Stimulated activated CD8-positive, alpha-beta memory T cell treated with anti-CD3 and anti-CD28 coated beads, Interleukin-2, amount 100 ng/mL, for 1 hour (primary cell): ENCODE measurements at regions not wholly inside any gene's neighbourhood (a gene's known extent, or its start where the extent isn't known, plus 50 kb on each side); places are given as distances from the start of the nearest gene placed in this dataset.
"Not testable (repeated sequence)": the region's sequence is repeated elsewhere in the genome, so short reads cannot be mapped to it uniquely, and the experiment has no call there.

Experiments used
- DNase-seq, 2 donors: peaks; one replicate each; pipeline ENCODE4 v3.0.0-alpha.2; 2020; ENCODE audit warnings: low read depth in 2 of 2

DNA sequence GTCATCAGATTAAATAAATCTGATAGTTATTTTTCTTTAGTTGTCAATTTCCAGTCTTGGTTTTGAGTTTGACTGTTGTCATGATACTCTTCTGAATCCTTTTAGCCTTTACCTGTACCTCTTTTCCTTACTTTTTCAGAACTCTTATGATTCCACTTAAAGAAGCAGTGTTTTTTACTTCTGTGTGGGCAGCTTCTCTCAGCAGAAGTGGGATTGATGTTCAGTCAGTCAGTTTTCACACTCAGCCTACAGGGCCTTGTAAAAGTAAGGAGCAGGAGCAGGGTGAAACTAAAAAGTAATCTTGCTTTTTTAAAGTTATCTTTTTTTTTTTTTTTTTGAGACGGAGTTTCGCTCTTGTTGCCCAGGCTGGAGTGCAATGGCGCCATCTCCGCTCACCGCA is 75.1 kb downstream of the HAUS1 start:
- no peak for DNase-seq

DNA sequence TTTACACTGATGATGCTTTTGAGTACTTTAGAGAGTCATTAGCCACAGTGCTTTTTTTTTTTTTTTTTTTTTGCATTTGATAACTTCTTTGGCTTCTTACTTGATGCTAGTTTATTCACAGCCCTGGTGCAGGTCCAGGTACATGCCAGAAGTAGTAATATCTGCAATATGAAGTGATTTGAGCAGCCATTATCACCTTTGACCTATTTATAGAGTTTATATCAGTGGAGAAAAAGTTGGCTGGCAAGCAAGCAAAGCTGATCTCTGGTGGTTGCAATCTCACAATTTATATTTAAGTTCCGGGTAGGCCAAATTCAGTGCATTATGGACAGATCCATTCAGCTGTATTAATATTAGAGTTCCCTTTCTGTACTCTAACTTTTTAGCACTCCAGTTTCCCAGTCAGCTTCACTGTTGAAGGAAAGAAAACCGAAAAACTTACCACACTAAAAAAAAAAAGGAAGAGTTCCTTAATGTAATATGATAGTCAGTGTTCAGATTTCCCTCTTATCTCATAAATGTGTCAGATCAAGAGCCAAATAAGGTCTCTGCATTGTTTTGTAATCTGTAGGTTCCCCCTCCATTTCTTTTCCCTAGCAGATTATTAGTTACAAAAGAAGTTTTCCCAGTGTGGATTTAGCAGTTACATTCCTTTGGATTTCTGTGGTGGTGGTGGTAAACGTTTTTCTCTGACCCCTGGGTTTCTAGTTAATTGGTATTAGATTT is 78.6 kb downstream of the HAUS1 start:
- no peak for DNase-seq

DNA sequence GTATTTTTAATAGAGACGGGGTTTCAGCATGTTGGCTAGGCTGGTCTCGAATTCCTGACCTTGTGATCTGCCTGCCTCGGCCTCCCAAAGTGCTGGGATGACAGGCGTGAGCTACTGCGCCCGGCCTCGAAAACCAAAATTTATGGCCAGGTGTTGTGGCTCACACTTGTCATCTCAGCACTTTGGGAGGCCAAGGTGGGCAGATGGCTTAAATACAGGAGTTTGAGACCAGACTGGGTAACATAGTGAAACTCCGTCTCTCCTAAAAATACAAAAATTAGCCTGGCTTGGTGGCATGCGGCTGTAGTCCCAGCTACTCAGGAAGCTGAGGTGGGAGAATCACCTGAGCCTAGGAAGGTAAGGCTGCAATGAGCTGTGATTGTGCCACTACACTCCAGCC is 80.1 kb downstream of the HAUS1 start:
- not testable (repeated sequence) for DNase-seq

DNA sequence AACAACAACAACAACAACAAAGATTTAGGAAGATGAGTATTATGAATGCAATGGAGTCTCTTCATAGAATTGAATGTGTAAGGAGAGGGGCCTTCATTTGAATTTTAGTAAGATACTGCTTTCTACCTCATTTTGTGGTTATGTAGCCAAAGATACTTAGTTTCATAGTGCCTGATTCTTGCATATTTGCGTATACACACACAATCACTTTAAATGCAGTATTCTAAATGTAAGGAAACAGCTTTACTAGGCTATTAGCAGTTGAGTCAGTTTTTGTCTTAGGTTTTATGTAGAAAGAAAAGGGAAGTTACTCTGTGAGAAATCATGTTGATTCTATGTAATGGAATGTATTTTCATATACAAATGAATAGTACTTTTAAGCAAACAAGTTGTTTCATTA is 80.5 kb downstream of the HAUS1 start:
- DNase-seq, result no peak

DNA sequence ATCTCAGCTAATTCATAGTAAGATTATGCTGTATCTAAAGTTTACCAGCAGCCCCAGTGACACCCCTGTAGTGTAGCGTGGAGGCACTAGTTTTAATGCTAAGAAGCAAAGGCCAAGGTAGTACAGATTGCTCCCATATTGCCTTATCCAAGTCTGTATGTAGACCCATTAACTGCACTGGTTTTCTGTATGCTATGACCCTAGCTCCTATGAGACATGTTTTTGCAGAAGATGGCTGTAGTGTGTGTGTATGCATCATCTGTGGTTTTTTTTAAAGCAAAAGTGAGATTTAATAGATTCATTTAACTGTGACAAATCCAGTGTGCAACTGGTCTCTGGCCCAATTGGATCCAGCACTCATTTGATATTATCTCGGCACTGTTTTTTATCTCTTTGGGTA is 86.5 kb downstream of the HAUS1 start:
- no peak for DNase-seq

DNA sequence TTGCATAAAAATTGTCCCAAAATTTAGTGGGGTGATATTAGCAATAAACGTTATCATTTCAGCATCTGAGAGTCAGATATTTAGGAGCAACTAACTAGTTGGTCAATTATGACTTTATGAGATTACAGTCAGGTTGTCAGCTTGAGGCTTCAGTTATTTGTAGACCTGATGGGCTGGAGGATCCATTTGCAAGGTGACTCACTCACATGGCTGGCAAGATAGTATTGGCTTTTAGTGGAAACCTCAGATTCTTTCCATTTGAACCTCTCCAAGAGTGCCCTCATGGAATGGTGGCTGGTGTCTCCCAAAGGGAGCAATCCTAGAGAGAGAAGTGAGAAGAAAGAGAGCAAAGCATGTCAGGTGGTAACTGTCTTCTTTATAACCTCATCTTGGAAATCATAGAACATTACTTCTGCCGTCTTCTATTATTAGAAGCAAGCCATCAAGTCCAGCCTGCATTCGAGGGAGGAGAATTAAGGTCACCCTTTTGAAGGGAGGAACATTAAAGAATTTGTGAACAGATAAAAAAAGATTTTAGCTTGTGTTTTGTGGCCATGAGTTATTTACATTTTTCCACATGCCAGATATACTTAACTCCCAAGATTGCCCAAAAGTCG is 92.5 kb downstream of the HAUS1 start:
- DNase-seq, result no peak

DNA sequence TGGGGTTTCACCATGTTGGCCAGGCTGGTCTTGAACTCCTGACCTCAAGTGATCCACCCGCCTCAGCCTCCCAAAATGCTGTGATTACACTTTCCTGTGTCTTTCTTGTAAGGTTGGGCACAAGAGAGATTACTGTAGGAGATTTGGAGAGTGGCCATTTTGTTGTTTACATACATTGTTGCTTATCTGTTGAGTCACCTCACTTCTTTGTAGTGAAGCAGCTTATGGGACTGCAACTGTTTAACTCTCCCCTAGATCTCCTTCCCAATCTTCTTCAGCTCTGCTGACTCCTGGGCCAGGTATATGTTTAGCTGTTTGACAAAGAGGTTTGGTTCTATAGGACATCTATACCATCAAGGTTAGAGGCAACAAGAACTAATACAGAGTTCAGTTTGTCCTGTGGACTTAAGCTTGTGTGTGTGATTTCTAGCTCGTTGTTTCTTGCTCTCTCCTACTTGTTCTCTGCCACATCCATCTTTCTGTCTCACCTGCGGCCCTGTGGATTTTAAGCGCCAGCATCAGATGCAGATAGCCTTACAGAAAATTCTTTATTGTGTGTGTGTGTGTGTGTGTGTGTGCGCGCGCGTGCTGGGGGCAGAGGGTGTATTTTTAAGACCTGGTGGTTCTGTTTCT is 95.4 kb downstream of the HAUS1 start:
- no peak for DNase-seq

DNA sequence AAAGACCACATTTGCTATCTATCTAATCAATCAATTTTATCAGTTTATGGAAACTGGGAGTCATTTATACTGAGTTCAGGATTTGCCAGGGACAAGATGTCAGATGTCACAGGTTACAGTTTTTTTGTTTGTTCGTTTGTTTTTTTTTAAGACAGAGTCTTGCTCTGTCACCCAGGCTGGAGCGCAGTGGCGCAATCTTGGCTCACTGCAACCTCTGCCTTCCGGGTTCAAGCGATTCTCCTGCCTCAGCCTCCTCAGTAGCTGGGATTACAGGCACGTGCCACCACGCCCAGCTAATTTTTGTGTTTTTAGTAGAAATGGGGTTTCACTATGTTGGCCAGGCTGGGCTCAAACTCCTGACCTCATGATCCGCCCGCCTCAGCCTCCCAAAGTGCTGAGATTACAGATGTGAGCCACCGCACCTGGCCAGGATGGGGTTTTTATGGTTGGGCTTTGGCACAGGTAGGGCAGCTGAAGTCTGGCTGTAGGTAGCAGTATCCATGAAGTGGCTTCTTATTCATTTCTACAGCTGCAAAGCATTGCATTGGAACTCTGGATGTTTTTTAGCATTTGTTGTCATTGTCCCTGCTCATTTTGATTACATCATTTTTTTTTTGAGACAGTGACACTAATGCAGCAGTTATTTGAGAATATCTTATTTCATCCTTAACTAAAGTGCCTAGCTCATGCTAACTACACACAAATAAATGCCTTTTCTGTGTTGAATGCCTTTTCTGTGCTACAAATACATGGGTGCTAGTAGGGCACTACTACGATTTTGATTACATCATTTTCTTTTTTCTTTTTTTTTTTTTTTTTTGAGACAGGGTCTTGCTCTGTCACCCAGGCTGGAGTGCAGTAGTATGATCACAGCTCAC is 96.2 kb downstream of the HAUS1 start:
- not testable (repeated sequence) for DNase-seq

DNA sequence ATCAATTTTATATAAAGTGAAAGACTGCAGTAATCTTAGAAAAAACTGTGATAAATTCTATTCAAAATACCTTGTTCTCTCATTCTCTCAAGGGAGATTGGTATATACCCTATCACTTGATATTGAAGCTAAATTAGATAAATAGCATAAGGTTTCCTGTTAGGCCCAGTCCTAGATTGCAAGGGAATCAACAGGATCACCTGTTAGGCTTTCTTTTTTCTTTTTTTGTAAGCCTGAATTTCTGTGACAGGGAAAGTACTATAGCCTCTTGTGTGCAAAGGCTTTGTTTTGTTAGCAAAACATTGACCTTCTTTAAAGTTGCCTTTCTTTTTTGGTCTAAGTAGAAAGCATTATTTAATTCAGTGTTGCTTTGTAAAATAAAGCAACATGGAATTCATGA is 100.0 kb downstream of the HAUS1 start:
- DNase-seq, result no peak

DNA sequence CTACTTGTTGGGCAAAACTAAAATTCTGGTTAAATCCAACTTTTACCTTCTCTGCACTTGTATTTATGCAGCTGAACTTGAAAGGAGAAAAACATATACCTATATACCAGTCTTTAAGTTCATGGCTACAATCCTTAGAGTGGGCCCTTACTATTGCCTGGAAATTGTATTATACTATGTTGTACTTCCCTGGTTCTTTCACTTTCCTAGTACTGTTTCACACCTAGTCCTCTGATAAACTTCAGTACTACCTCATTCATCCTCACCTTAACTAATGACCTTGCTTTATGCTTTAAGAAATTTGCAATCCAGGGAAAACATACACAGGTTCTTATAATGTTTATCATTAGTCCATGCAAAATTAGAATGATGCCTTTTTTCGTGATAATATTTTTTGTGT is 103.8 kb downstream of the HAUS1 start:
- no peak for DNase-seq

DNA sequence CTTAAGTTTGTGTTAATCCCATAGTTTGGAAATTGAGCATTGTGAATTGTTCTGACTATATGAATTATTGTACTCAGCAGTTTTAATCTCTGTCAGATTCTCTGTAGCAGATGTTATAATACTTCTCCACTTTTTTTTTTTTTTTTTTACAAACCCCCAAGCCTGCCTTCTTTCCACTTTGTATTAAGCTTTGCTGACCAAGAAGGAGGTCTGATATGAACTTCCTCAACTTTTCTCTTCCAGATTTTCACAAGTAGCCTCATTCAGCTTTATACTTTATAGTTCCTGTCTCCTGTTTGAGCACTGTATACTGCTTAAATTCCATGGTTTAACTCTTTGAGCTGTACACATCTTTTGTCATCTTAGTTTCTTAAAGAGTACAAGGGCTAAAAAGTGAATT is 105.0 kb downstream of the HAUS1 start:
- DNase-seq, result no peak

DNA sequence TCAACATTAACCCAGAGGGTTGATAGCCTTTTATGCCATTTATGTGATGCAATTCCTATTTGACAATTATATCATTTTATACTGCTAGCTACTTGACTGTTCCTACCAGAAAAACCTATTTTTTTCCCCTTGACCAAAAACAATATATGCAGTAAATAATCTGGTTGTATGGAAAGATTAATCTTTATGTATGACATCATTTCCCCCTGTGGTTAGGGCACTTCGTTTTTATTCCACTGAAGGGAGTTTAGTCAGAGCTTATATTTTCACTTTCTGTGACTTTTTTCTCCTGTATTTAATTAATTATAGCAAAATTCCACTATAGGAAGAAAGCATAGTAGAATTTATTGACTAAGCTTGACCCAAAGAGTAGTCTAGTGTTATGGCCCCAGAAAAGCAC is 107.6 kb downstream of the HAUS1 start:
- DNase-seq, result no peak

DNA sequence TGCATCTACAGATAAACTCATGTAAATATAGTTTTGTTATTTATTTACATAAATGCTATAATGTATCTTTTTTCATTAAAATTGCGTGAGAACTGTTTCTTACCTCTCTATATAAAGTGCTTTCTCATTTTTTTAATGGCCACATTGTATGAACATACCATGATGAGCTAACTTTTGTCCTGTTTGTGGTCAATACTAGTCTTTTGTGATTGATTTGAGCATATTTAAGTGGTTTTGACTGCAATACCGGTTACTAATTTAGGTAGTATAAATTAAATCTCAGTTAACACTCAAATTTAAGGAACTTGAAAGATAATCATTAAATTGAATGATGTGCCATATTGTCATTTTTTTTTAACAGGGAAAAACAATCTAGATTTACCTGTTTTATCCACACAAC is 108.2 kb downstream of the HAUS1 start:
- DNase-seq, result no peak

DNA sequence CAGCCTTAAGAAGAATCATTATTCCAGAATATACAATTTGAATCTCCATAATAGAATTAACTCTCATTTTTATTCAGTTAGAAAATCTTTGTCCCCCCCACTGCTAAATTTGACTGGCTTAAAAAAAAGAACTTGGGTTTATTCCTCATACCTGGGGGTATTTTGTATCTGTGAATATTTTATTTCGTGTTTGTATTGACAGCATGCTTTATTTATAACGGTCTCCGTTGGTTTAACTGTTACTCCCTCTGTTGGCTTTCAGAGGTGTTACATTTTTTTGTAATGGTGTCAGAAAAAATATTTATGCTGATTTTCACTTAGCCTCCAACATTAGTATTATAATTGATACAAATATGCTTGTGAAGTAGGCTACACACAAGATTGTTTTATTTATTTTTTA is 109.1 kb downstream of the HAUS1 start:
- DNase-seq, result no peak

DNA sequence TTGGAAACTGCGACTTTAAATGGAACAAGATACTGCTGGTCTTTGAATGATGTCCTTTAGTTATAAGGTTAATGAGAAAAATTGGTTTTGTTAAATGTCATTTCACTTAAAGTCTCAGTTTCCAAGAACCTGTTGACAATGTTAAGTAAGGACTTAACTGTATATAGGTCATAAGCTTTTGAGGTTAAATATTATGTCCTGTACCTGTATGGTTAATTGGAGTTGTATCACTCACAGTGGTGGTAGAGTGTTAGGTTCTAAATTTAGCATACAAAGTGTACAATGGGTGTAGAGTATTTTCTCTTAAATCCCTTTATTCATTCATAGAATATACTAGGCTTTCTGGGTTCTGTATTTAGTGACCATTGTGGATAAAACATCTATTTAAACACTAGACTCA is 110.2 kb downstream of the HAUS1 start:
- DNase-seq, result no peak

DNA sequence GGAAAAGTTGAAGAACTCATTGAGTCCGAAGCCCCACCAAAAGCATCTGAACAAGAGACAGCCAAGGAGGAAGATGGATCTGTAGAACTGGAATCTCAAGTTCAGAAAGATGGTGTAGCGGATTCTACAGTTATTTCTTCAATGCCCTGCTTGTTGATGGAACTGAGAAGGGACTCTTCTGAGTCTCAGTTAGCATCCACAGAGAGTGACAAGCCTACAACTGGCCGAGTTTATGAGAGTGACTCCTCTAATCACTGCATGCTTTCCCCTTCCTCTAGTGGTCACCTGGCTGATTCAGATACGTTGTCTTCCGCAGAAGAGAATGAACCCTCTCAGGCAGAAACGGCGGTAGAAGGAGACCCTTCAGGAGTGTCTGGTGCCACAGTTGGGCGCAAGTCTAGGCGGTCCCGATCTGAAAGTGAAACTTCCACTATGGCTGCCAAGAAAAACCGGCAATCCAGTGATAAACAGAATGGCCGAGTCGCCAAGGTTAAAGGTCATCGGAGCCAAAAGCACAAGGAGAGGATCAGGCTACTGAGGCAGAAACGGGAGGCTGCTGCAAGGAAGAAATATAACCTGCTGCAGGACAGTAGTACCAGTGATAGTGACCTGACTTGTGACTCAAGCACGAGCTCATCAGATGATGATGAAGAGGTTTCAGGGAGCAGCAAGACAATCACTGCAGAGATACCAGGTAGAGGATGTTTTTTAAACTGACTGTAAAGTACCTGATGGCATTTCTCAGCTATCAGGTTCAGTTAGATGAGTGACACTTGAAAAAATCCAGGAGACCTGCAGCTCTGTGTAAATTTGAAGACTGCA is 111.9 kb downstream of the HAUS1 start:
- no peak for DNase-seq

DNA sequence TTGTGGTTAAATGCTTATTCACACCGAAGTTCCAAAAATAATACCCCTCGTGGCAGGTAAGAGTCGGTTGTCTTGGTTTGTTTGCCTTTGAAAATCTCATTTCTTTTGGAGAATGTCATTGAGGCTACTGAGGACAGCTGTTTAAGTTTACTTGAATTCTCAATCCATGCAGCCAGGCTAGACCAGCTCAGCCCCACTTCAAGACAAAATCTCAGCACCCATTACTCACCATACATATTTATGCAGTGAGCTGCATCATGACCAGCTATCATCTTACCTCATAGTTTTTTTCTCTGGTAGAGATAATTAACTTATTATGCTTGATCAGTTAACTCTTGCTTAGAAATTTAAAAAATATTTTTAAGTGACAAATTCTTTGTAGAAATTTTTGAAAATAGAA is 115.9 kb downstream of the HAUS1 start:
- no peak for DNase-seq

DNA sequence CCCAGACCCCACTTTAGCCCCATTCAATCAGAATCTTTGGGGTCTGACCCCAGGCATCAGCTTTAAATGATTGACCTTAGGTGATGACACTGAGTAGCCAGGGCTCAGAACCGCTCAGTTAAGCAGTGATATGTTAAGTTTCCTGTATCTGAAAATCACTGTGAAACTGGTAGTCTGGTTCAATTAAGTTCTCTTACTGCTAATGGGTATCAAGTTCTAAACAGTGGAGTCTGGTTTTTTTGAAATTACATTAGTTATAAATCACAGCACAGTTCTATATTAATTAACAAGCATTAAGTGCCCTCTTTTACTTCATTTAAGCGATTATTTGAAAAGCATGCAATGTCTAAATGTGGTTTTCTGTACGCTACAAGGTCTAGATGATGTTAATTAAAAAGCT is 117.9 kb downstream of the HAUS1 start:
- no peak for DNase-seq

DNA sequence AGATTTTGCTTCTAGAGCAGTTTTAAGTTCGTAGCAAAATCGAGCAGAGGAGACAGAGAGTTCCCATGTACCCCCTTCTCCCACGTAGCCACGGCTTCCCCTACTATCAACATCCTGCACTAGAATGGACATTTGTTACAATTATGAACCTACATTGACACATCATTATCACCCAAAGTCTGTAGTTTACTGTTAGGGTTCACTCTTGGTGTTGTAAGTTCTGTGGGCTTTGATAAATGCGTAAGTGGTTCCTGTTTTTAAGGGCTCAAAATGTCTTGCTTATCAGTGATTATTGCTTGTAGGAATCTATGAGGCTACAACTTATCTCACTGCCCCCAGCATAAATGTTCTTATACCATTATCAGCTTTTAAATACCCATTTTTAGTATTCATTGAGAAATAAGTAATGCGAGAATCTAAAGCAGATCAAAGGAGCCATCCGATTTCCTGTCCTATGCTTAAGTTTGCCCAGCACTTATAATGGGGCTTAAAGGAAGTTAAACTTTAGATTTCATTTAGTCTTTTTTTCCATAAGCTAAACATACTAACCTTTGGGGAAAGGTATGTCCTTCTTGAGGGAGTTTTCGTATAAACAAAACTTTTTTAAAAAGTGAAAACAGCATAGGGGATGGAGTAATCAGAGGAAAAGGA is 118.7 kb downstream of the HAUS1 start:
- no peak for DNase-seq

DNA sequence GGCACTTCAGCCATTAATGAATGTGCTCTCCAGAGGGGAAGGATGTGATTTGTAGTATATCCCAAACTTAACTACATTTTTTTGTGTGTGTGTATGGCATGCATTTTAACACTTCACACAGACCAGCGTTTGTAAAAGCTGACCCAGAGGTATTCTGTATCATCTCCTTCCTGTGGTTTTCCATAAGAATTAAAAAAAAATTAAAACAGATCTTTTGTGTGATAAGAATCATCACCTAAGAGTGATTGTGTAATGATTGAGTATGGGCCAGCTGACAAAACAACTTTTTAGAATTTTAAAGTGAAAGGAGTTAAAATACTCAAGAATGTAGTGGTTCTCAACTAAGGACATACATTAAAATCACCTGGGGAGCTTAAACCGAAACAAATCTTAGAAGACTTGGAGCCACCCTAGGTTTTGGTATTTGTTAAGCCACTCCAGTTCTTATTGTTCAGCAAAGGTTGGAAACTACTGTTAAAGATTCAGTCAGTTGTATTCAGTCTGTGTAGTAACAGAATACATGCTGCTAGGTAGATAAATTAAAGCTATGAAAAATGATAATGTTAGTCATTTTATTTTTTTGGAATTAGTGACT is 120.1 kb downstream of the HAUS1 start:
- DNase-seq, result no peak

DNA sequence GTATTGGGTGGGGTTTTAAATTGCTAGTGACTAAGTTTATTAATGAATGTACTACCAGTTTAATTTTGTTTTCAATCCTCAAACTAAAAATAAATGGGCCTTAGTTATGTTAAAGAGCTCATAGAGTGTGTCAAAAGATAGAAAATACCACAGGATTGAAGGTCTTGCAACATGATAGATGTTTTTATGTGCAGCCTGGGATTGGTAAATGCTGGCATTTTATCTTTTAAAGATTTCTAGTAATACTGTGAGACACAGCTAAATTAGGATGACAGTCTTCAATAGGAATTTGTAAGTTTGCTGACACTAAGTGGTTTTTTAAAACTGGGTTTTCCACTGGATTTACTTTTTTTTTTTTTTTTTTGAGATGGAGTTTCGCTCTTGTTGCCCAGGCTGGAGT is 122.3 kb downstream of the HAUS1 start:
- DNase-seq, result no peak
